ENCODE measurements at regions not wholly inside any gene's neighbourhood (a gene's known extent, or its start where the extent isn't known, plus 50 kb on each side); places are given as distances from the start of the nearest gene placed in this dataset.

DNA sequence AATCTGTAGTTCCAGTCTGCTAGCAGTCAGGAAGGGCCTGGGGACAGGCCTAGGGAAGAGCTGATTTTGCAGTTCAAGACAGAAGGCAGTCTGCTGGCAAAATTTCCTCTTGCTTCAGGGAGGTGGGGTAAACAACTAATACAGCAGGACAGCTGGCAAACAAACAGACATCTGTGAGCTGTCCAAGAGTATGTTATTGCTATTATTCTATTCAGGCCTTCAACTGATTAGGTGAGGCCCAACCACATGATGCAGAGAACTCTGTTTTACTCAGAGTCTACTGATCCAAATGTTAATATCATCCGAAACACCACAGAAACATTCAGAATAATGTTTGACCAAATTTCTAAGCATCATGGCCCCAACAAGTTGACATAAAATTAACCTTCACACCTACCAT is 161.0 kb upstream of the E2F7 start:
- ATAC-seq: no peak
- H3K4me1 Mint-ChIP-seq: no peaks in the 10 kb centered on the region
- no peaks in the 10 kb centered on the region for H3K36me3 ChIP-seq (ENCODE audit: control insufficient read depth, insufficient read depth, low read length)
- 77% methylated on average over 1 of the region's 1 CpG for WGBS (ENCODE audit: insufficient coverage)
- no peak overlapping the region for H3K4me3 Mint-ChIP-seq
- intact Hi-C loops (cut with micrococcal nuclease): no loop called here
- no peaks in the 10 kb centered on the region for H3K9me3 ChIP-seq (ENCODE audit: control insufficient read depth, insufficient read depth, low read length)
- peaks cover 3 to 7% of the 10 kb centered on the region in 2 donors for H3K9me3 Mint-ChIP-seq
- H3K27ac Mint-ChIP-seq: no peak overlapping the region
- H3K27me3 Mint-ChIP-seq (ENCODE audit: low read depth in 2 of 2): no peaks in the 10 kb centered on the region
- no peaks in the 10 kb centered on the region for H3K36me3 Mint-ChIP-seq
- H3K27me3 ChIP-seq (ENCODE audit: control insufficient read depth, insufficient read depth, low read length): no peaks in the 10 kb centered on the region
- TF ChIP-seq, protein P1, sequence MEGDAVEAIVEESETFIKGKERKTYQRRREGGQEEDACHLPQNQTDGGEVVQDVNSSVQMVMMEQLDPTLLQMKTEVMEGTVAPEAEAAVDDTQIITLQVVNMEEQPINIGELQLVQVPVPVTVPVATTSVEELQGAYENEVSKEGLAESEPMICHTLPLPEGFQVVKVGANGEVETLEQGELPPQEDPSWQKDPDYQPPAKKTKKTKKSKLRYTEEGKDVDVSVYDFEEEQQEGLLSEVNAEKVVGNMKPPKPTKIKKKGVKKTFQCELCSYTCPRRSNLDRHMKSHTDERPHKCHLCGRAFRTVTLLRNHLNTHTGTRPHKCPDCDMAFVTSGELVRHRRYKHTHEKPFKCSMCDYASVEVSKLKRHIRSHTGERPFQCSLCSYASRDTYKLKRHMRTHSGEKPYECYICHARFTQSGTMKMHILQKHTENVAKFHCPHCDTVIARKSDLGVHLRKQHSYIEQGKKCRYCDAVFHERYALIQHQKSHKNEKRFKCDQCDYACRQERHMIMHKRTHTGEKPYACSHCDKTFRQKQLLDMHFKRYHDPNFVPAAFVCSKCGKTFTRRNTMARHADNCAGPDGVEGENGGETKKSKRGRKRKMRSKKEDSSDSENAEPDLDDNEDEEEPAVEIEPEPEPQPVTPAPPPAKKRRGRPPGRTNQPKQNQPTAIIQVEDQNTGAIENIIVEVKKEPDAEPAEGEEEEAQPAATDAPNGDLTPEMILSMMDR (IDR thresholded peaks at IDR 0.05): no peak
- no peaks in the 10 kb centered on the region for H3K4me1 ChIP-seq (ENCODE audit: control insufficient read depth, insufficient read depth, low read length)
- no peak overlapping the region for H3K27ac ChIP-seq (ENCODE audit: low read length)
- no peak overlapping the region for H3K4me3 ChIP-seq (ENCODE audit: low read length)
- no peak for DNase-seq

DNA sequence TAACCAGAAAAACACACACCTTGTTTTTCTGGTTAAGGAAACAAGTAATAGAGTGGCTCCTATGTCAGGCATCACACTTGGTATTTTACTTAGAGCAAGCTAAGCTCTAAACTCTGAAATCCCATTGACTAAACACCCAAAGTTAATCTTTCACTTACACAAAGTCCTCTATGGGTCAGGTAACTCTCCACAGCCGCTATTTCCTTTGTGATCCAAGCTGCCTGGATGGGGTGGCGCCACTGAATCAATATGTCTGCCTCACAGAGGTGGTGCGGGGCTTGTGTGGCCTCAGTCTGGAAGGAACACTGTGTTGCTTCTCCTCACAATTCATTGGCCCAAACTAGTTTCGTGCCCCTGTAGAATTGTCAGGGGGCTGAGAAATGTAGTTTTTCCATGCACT is 160.0 kb upstream of the E2F7 start:
- no peaks in the 10 kb centered on the region for H3K27me3 ChIP-seq (ENCODE audit: control insufficient read depth, insufficient read depth, low read length)
- no peaks in the 10 kb centered on the region for H3K36me3 Mint-ChIP-seq

DNA sequence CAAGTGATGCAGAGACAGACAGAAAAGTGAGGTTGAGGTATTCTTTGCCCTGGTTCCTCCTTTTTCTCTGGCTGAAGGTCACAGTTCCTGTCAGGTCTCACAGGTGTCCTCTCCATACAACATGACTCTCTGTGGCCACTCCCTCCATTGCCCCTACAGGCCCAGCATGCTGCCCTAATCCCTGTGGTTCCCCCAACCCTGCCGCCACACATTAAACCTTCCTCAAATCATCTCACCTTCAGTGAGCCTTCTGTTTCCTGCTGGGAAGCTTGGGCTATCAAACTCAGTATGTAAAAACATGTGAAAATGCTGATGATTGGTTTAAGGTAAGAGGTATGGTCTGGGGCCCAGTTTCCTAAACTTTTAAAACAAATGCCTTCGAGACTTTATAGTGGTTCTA is 159.0 kb upstream of the E2F7 start:
- ATAC-seq (no peak), DNase-seq (no peak)
- Histone ChIP-seq H3K27me3 (ENCODE audit: control insufficient read depth, insufficient read depth, low read length) (no peaks in the 10 kb centered on the region), H3K4me3 (ENCODE audit: low read length) (no peak overlapping the region), H3K36me3 (ENCODE audit: control insufficient read depth, insufficient read depth, low read length) (no peaks in the 10 kb centered on the region), H3K4me1 (ENCODE audit: control insufficient read depth, insufficient read depth, low read length) (no peaks in the 10 kb centered on the region), H3K27ac (ENCODE audit: low read length) (no peak overlapping the region), H3K9me3 (ENCODE audit: control insufficient read depth, insufficient read depth, low read length) (no peaks in the 10 kb centered on the region)
- intact Hi-C loops (cut with micrococcal nuclease): no loop called here
- Mint-ChIP-seq H3K4me1 (no peaks in the 10 kb centered on the region), H3K9me3 (peaks cover 3 to 7% of the 10 kb centered on the region in 2 donors), H3K4me3 (no peak overlapping the region), H3K36me3 (no peaks in the 10 kb centered on the region), H3K27me3 (ENCODE audit: low read depth in 2 of 2) (no peaks in the 10 kb centered on the region), H3K27ac (no peak overlapping the region)
- 39% methylated on average over 2 of the region's 2 CpGs for WGBS (ENCODE audit: insufficient coverage)
- TF ChIP-seq, protein P1 (IDR thresholded peaks at IDR 0.05): no peak

More for the DNA sequence above, 160.0 kb upstream of the E2F7 start:
- no peaks in the 10 kb centered on the region for H3K4me1 ChIP-seq (ENCODE audit: control insufficient read depth, insufficient read depth, low read length)
- no peak overlapping the region for H3K27ac ChIP-seq (ENCODE audit: low read length)
- H3K4me3 Mint-ChIP-seq: no peak overlapping the region
- ATAC-seq (no peak), DNase-seq (no peak)
- 87% methylated on average over 4 of the region's 4 CpGs for WGBS (ENCODE audit: insufficient coverage)
- H3K36me3 ChIP-seq (ENCODE audit: control insufficient read depth, insufficient read depth, low read length): no peaks in the 10 kb centered on the region
- intact Hi-C loops (cut with micrococcal nuclease): no loop called here
- H3K27ac Mint-ChIP-seq: no peak overlapping the region
- H3K4me1 Mint-ChIP-seq: no peaks in the 10 kb centered on the region
- no peak overlapping the region for H3K4me3 ChIP-seq (ENCODE audit: low read length)
- TF ChIP-seq, protein P1 (IDR thresholded peaks at IDR 0.05): no peak
- H3K9me3 Mint-ChIP-seq: peaks cover 3 to 7% of the 10 kb centered on the region in 2 donors
- no peaks in the 10 kb centered on the region for H3K27me3 Mint-ChIP-seq (ENCODE audit: low read depth in 2 of 2)
- no peaks in the 10 kb centered on the region for H3K9me3 ChIP-seq (ENCODE audit: control insufficient read depth, insufficient read depth, low read length)

DNA sequence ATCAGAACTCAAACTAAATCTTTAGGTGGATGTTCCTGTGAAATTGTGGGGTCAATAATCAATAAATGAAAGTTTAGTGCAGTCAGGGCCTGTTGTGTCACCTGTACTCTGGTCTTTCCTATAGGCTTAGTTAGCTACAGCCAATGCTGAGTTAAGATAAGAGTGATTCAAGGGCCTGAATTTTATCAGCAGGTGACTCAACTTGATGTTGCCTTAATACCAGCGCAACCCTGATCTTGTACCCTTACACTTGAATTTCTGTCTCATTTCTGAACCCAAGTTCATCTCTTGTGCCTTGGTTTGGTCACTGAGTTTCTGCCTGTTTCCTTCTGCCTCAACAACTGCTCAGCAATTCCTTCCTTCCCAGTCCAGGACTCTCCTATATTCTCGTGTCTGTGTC is 157.0 kb upstream of the E2F7 start:
- Histone ChIP-seq H3K27me3 (ENCODE audit: control insufficient read depth, insufficient read depth, low read length) (no peaks in the 10 kb centered on the region), H3K27ac (ENCODE audit: low read length) (no peak overlapping the region), H3K36me3 (ENCODE audit: control insufficient read depth, insufficient read depth, low read length) (no peaks in the 10 kb centered on the region), H3K4me3 (ENCODE audit: low read length) (no peak overlapping the region), H3K9me3 (ENCODE audit: control insufficient read depth, insufficient read depth, low read length) (no peaks in the 10 kb centered on the region), H3K4me1 (ENCODE audit: control insufficient read depth, insufficient read depth, low read length) (no peaks in the 10 kb centered on the region)
- TF ChIP-seq, protein P1 (IDR thresholded peaks at IDR 0.05): no peak
- Mint-ChIP-seq H3K36me3 (no peaks in the 10 kb centered on the region), H3K4me1 (no peaks in the 10 kb centered on the region), H3K9me3 (peaks cover 3 to 7% of the 10 kb centered on the region in 2 donors), H3K27me3 (ENCODE audit: low read depth in 2 of 2) (no peaks in the 10 kb centered on the region), H3K27ac (no peak overlapping the region), H3K4me3 (no peak overlapping the region)
- ATAC-seq (no peak), DNase-seq (no peak)
- 83% methylated on average over 2 of the region's 2 CpGs for WGBS (ENCODE audit: insufficient coverage)
- intact Hi-C loops (cut with micrococcal nuclease): no loop called here
